ENCODE measurements at regions not wholly inside any gene's neighbourhood (a gene's known extent, or its start where the extent isn't known, plus 50 kb on each side); places are given as distances from the start of the nearest gene placed in this dataset.
"Not testable (repeated sequence)": the region's sequence is repeated elsewhere in the genome, so short reads cannot be mapped to it uniquely, and the experiment has no call there.

DNA sequence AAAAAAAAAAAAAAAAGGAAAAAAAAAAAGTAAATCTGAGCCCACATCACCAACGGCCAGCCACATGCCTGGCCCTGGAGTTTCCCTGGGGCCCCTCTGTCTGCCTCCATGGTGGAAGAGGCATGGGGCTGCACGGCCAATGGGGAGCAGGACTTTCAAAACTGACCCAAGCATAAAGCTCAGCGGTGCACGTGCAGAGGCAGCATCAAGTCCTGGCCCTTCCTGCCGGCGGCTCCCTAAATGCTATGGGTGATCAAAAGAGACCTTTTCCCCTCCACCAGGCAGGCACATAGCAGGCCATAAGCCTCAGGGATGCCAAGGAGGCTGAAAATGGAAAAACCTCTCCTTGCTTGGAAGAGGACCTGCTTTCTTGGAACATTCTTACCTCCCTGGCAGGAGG, 94.3 kb downstream of the OAT start:
- DNase-seq = no peak

- no peak for DNase-seq
These were observed 94.9 kb downstream of the OAT start for GRCh38 chr10:124323806-124324205.

DNA sequence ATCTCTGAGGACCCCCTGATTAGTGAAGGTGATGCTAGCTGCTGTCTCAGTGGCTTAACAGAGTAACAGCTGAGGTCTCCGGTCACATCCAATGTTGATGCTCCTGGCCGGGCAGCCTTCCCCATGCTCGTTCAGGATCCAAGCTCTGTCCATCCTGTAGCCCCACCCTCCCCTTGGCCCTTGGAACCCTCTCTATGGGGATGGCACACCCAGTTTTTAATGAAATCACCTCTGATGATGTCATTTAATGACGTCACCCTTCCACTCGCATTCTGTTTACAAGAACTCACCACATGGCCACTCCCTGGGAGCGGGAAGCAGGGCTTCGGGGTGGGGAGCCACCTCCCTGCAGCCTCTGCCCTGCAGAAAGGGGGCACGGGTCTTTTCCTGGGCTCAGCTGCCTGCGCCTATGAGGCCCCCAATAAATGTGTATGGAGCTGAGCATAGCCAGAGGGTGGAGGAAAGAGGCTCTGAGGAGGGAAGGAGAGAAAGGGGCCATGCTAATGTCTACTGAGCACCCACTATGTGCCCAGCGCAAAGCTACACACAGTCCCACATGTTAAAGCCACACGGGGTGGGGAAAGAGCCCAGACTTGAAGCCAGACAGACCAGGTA, 95.5 kb downstream of the OAT start:
- DNase-seq = no peak

DNA sequence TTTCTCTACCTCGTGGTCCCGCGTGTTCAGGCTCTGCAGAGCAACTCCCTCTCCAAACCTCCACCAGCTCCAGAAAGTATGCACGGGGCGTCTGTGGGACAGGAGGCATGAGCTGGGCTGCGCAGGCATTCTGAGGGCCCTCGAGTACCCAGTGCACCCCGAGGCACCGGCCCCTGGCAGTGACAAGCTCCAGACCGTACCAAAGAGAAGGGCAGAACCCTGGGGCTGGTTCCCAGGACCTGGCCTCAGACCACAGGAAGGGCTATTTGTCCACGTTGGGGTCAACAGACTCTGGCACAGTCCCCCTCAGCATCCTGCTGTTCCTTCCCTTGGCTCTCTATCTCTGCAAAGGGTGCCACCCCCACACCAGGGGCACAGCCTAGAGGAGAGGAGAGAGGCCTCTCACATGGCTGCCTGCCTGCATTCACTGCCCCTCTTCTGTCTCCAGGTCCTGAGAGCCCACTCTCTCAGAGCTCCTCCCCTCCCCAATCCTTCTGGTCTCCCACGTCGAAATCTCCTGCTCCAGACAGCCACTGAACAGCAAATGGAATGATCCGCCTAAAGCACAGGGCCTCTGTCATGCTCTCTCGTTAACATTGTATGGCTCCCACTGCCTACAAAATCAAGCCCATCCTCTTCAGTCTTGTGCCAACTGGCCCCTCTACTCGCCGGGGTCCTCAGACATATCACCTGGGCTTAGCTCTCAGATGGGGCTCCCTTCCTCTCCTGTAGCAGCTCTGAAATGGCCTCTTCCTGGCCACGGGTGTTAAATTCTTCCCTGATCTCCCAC, 96.3 kb downstream of the OAT start:
- DNase-seq = no peak

DNA sequence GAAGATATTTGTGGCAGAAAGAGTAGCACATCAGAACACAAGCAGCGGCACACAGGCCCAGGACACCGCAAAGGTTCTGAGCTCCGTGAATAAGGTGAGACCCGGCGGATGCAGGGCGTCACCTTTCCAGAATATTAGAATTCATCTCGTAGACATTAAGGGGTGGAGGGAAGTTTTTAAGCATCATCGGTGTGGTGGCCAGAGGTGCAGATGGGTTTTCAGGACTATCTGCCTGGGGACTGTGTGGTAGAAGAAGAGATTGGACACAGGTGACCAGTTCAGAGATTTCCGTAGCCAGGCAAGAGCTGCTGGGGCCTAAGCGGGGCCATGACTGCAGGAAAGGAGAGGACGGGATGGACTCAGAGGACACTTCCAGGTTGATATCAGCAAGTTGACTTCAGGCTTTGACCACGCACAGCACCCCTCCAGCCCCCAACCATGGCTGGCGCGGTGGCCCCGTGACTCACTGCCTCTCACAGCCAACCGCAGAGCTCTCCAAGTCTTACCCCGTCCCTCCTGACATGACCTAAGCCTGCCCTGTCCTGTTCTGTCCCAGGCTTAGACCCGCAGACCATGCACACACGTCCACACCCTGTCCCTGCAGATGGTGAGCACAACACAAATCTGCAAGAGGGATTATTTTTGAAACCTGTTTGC, 97.2 kb downstream of the OAT start:
- no peak for DNase-seq

DNA sequence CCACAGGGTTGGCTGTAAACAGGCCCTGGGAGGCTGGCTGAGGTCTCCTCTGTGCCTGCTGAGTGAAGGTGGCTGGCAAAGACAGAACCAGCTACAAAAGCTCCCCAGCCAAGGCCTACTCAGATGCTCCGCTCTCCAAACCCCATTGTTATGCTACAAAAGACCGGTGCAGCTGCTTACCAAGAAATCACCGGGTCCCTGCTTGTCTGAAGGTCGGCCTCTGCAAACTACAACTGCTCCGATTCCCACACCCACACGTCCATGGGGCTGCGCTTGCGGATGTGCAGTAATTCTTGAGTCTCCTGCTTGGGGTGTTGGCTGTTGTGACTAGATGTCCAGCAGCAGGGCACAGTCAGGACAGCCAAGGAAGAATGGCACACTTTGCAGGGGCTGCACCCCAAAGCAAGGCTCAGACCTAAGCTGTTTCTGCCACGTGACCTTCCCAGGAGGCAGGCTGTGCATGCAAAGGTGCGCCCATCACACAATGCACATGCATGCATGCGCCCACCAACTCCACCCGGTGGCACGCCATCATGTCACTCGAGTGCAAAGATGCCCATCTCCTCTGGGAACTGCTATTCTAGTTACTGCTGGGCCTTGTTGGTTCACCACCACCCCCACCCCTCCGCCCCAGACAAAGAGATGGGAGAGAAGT, 97.8 kb downstream of the OAT start:
- no peak for DNase-seq

- DNase-seq = no peak
These were observed 98.8 kb downstream of the OAT start for GRCh38 chr10:124319926-124320391.

DNA sequence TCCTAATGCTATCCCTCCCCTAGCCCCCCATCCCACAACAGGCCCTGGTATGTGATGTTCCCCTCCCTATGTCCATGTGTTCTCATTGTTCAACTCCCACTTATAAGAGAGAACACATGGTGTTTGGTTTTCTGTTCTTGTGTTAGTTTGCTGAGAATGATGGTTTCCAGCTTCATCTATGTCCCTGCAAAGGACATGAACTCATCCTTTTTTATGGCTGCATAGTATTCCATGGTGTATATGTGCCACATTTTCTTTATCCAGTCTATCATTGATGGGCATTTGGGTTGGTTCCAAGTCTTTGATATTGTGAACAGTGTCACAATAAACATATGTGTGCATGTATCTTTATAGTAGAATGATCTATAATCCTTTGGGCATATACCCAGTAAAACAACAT, 99.2 kb downstream of the OAT start:
- DNase-seq = not testable (repeated sequence)

DNA sequence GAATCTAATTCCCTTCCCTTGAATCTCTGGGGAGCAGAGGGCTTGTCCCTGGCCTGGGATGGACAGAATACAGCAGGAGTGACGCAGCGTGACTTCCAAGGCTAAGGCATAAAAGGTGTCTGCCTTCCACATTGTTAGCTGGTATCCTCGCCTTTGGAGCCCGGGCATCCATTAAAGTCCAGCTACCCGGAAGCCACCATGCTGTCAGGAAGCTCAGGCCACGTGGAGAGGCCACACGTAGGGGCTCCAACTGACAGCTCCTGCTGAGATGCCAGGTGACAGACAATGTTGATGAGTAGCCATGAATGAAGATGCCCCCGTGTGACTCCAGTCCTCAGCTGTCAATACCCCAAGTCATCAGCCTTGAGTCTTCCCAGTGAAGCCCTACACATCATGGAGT, 99.9 kb downstream of the OAT start:
- DNase-seq = no peak

DNA sequence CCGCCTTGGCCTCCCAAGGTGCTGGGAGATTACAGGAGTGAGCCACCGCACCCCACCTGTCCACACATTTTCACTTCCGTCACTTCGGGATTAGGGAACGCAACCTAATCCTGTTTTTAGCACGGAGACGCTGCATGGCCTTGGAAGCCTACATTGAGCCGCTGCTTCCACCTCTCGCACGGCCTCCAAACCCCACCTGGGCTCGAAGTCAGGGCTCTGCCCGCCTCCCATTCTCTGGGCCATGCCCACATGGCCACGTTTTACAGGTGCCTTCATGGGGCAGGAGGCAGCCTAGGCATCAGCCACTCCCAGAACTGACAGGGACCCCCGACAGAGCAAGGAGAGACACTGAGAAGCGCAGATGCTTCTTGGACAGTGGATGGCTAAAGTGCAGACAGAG, 100.6 kb downstream of the OAT start:
- DNase-seq = no peak

GRCh38 chr10:124316326-124316725, 102.4 kb downstream of the OAT start:
- DNase-seq = no peak

GRCh38 chr10:124315591-124316270, 103.0 kb downstream of the OAT start:
- no peak for DNase-seq

- no peak for DNase-seq
These were observed 105.3 kb downstream of the OAT start for GRCh38 chr10:124313374-124313773.

GRCh38 chr10:124308811-124309210, 109.9 kb downstream of the OAT start:
- DNase-seq = no peak

GRCh38 chr10:124308056-124308645, 110.6 kb downstream of the OAT start:
- no peak for DNase-seq

- DNase-seq = no peak
These were observed 111.1 kb downstream of the OAT start for GRCh38 chr10:124307591-124307990.

GRCh38 chr10:124306922-124307371, 111.8 kb downstream of the OAT start:
- peak; percentile 32 for DNase-seq

GRCh38 chr10:124306520-124306919, 112.2 kb downstream of the OAT start:
- no peak for DNase-seq

GRCh38 chr10:124305984-124306383, 112.7 kb downstream of the OAT start:
- no peak for DNase-seq

GRCh38 chr10:124305131-124305530, 113.6 kb downstream of the OAT start:
- DNase-seq = no peak

GRCh38 chr10:124303662-124304418, 114.9 kb downstream of the OAT start:
- DNase-seq = no peak

Measured in CD4-positive, alpha-beta T cell treated with Interferon gamma for 1 hour (primary cell).